ENCODE measurements at regions not wholly inside any gene's neighbourhood (a gene's known extent, or its start where the extent isn't known, plus 50 kb on each side); places are given as distances from the start of the nearest gene placed in this dataset.
A peak's percentile ranks its signal among the peaks of the same experiment; 100 is the strongest.

DNA sequence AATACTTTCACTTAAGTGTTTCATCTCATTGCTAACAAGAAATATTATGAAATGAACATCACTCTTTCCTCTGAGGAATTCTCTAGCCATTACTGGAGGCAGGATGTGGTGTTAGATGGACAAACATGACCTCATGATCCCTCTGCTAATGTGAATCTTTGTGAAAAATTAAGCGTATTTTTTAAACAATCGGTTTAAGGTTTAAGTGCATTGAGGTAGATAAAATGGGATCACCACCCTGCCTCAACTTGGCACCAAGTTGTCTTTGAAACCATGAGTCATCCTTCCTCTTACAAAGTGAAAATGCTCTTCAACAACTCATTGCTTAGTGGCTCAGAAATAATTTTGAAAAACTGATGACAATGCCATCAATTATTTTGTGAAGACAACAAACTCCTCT lies 76.0 kb upstream of the DCBLD2 start:
- Histone ChIP-seq H3K9me3 (no peaks in the 10 kb centered on the region), H3K36me3 (no peaks in the 10 kb centered on the region), H3K4me3 (no peak overlapping the region), H3K27me3 (no peaks in the 10 kb centered on the region), H3K27ac (no peak overlapping the region), H3K4me1 (no peaks in the 10 kb centered on the region)
- TF ChIP-seq POLR2A (IDR thresholded peaks at IDR 0.05) (no peak), POLR2AphosphoS5 (IDR thresholded peaks at IDR 0.05) (no peak), CTCF (IDR thresholded peaks at IDR 0.05) (no peak), EP300 (IDR thresholded peaks at IDR 0.05) (no peak)
- 14 to 32% methylated on average over 2 of the region's 2 CpGs for WGBS, 2 donors (ENCODE audit: low coverage in 1 of 2)
- peak; percentile 39 for ATAC-seq

GRCh38 chr3:98974442-98974841 lies 72.9 kb upstream of the DCBLD2 start:
- no peaks in the 10 kb centered on the region for H3K27me3 ChIP-seq
- no peak for ATAC-seq

GRCh38 chr3:98972720-98973119 lies 71.2 kb upstream of the DCBLD2 start:
- no peak overlapping the region for H3K27ac ChIP-seq
- no peak overlapping the region for H3K4me3 ChIP-seq
- no peaks in the 10 kb centered on the region for H3K36me3 ChIP-seq
- 69 to 86% methylated on average over 3 of the region's 3 CpGs for WGBS, 2 donors (ENCODE audit: low coverage in 1 of 2)
- no peak for TF ChIP-seq EP300 (IDR thresholded peaks at IDR 0.05)
- no peak for ATAC-seq
- H3K27me3 ChIP-seq, result no peaks in the 10 kb centered on the region
- no peaks in the 10 kb centered on the region for H3K9me3 ChIP-seq
- no peaks in the 10 kb centered on the region for H3K4me1 ChIP-seq

More at GRCh38 chr3:98974442-98974841, 72.9 kb upstream of the DCBLD2 start:
- TF ChIP-seq CTCF (IDR thresholded peaks at IDR 0.05) (no peak), POLR2A (IDR thresholded peaks at IDR 0.05) (no peak), EP300 (IDR thresholded peaks at IDR 0.05) (no peak), POLR2AphosphoS5 (IDR thresholded peaks at IDR 0.05) (no peak)
- no peaks in the 10 kb centered on the region for H3K36me3 ChIP-seq
- H3K9me3 ChIP-seq, result no peaks in the 10 kb centered on the region
- H3K27ac ChIP-seq, result no peak overlapping the region
- no peak overlapping the region for H3K4me3 ChIP-seq
- no peaks in the 10 kb centered on the region for H3K4me1 ChIP-seq

- Histone ChIP-seq H3K27ac (no peak overlapping the region), H3K4me1 (no peaks in the 10 kb centered on the region), H3K27me3 (no peaks in the 10 kb centered on the region), H3K36me3 (no peaks in the 10 kb centered on the region), H3K9me3 (no peaks in the 10 kb centered on the region), H3K4me3 (no peak overlapping the region)
- TF ChIP-seq EP300 (IDR thresholded peaks at IDR 0.05) (no peak), POLR2AphosphoS5 (IDR thresholded peaks at IDR 0.05) (no peak), CTCF (IDR thresholded peaks at IDR 0.05) (no peak), POLR2A (IDR thresholded peaks at IDR 0.05) (no peak)
- WGBS, 2 donors (ENCODE audit: low coverage in 1 of 2), result 20 to 34% methylated on average over 2 of the region's 2 CpGs
- no peak for ATAC-seq
Observed at GRCh38 chr3:98972155-98972554, 70.7 kb upstream of the DCBLD2 start.

DNA sequence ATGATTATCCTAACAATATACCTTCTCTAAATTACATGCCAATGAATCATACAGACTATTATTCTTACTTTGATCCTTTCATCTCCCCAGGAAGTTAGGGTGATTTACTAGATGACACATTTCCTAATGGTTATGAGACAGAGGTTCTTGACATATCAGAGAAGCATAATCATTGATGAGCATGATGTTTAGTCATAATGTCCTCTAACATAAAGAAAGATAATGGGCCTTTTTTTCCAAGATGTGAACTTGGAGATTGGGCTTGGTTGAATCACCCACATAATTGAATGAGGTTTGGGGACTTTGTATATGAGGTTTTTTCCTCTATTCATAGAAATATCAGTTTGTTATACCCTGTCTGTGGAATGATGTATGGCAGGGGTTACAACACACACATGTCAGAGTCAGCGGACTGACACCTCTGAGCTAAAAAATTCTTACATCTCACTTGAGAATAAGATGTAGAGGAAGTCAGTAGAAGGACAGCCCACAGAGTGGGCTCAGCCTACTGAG lies 69.7 kb upstream of the DCBLD2 start:
- Histone ChIP-seq H3K36me3 (no peaks in the 10 kb centered on the region), H3K9me3 (no peaks in the 10 kb centered on the region), H3K27ac (no peak overlapping the region), H3K4me1 (no peaks in the 10 kb centered on the region), H3K4me3 (no peak overlapping the region), H3K27me3 (no peaks in the 10 kb centered on the region)
- ATAC-seq, result no peak
- 100% methylated on average over 1 of the region's 1 CpG for WGBS, 2 donors (ENCODE audit: low coverage in 1 of 2)
- TF ChIP-seq CTCF (IDR thresholded peaks at IDR 0.05), result no peak
- TF ChIP-seq POLR2AphosphoS5 (IDR thresholded peaks at IDR 0.05), result no peak
- no peak for TF ChIP-seq POLR2A (IDR thresholded peaks at IDR 0.05)
- no peak for TF ChIP-seq EP300 (IDR thresholded peaks at IDR 0.05)

Measured in gastroesophageal sphincter (tissue), 4 donors.